Activated T-helper 17 cell treated with anti-CD3 and anti-CD28 coated beads, Interleukin-2, amount 50 U/mL, for 72 hours (primary cell): ENCODE measurements at regions not wholly inside any gene's neighbourhood (a gene's known extent, or its start where the extent isn't known, plus 50 kb on each side); places are given as distances from the start of the nearest gene placed in this dataset.

Source experiments
- ATAC-seq: fragments of 150-1000 bp; cut with Tn5 transposase; replicated peaks from 2 replicates; pipeline ENCODE4 v1.10.0; 2021; ENCODE audit warnings: mild to moderate bottlenecking, moderate library complexity
- H3K27ac Mint-ChIP-seq: one replicate; pipeline ENCODE4 v1.8.0; 2022; ENCODE audit warnings: mixed read lengths
- H3K27me3 Mint-ChIP-seq: one replicate; pipeline ENCODE4 v1.8.0; 2022; ENCODE audit warnings: mixed read lengths
- H3K36me3 Mint-ChIP-seq: one replicate; pipeline ENCODE4 v1.8.0; 2022; ENCODE audit warnings: low read depth, mild to moderate bottlenecking, mixed read lengths
- H3K4me1 Mint-ChIP-seq: one replicate; pipeline ENCODE4 v1.8.0; 2022; ENCODE audit warnings: mixed read lengths
- H3K4me3 Mint-ChIP-seq: one replicate; pipeline ENCODE4 v1.8.0; 2022; ENCODE audit warnings: mild to moderate bottlenecking, mixed read lengths
- H3K9me3 Mint-ChIP-seq: one replicate; pipeline ENCODE4 v1.8.0; 2022; ENCODE audit warnings: mixed read lengths

GRCh38 chr6:137434640-137435039, 59.6 kb downstream of the OLIG3 start:
- Mint-ChIP-seq H3K36me3 (no peaks in the 10 kb centered on the region), H3K4me3 (no peak overlapping the region), H3K4me1 (no peaks in the 10 kb centered on the region), H3K27ac (no peak overlapping the region), H3K9me3 (no peaks in the 10 kb centered on the region), H3K27me3 (peaks cover 7% of the 10 kb centered on the region)
- ATAC-seq: no peak

GRCh38 chr6:137432054-137432611, 62.1 kb downstream of the OLIG3 start:
- peaks cover 7% of the 10 kb centered on the region for H3K27me3 Mint-ChIP-seq
- no peaks in the 10 kb centered on the region for H3K4me1 Mint-ChIP-seq
- no peak overlapping the region for H3K4me3 Mint-ChIP-seq
- no peaks in the 10 kb centered on the region for H3K36me3 Mint-ChIP-seq
- H3K9me3 Mint-ChIP-seq: no peaks in the 10 kb centered on the region
- ATAC-seq: no peak
- no peak overlapping the region for H3K27ac Mint-ChIP-seq

- no peaks in the 10 kb centered on the region for H3K36me3 Mint-ChIP-seq
- no peaks in the 10 kb centered on the region for H3K4me1 Mint-ChIP-seq
- peaks cover 7% of the 10 kb centered on the region for H3K27me3 Mint-ChIP-seq
- H3K9me3 Mint-ChIP-seq: no peaks in the 10 kb centered on the region
- H3K27ac Mint-ChIP-seq: no peak overlapping the region
- H3K4me3 Mint-ChIP-seq: no peak overlapping the region
- no peak for ATAC-seq
Measured at GRCh38 chr6:137430954-137431353, 63.2 kb downstream of the OLIG3 start.

- H3K4me1 Mint-ChIP-seq: peaks cover 10% of the 10 kb centered on the region
Measured at GRCh38 chr6:137427656-137428290, 66.4 kb downstream of the OLIG3 start.

GRCh38 chr6:137426007-137426689, 68.0 kb downstream of the OLIG3 start:
- ATAC-seq: no peak
- Mint-ChIP-seq H3K9me3 (no peaks in the 10 kb centered on the region), H3K4me1 (peaks cover 10% of the 10 kb centered on the region), H3K27ac (no peak overlapping the region), H3K4me3 (no peak overlapping the region), H3K36me3 (no peaks in the 10 kb centered on the region), H3K27me3 (no peaks in the 10 kb centered on the region)

More at GRCh38 chr6:137427656-137428290, 66.4 kb downstream of the OLIG3 start:
- H3K27ac Mint-ChIP-seq: no peak overlapping the region
- H3K27me3 Mint-ChIP-seq: peaks cover 3% of the 10 kb centered on the region
- H3K36me3 Mint-ChIP-seq: no peaks in the 10 kb centered on the region
- ATAC-seq: no peak
- H3K9me3 Mint-ChIP-seq: no peaks in the 10 kb centered on the region
- H3K4me3 Mint-ChIP-seq: no peak overlapping the region

GRCh38 chr6:137424251-137424650, 69.9 kb downstream of the OLIG3 start:
- Mint-ChIP-seq H3K4me1 (peaks cover 10% of the 10 kb centered on the region), H3K27me3 (no peaks in the 10 kb centered on the region), H3K27ac (no peak overlapping the region), H3K36me3 (no peaks in the 10 kb centered on the region), H3K9me3 (no peaks in the 10 kb centered on the region), H3K4me3 (no peak overlapping the region)
- no peak for ATAC-seq

- no peaks in the 10 kb centered on the region for H3K9me3 Mint-ChIP-seq
- no peak overlapping the region for H3K4me3 Mint-ChIP-seq
- no peak for ATAC-seq
- H3K36me3 Mint-ChIP-seq: no peaks in the 10 kb centered on the region
- H3K27me3 Mint-ChIP-seq: no peaks in the 10 kb centered on the region
- no peak overlapping the region for H3K27ac Mint-ChIP-seq
- H3K4me1 Mint-ChIP-seq: peaks cover 10% of the 10 kb centered on the region
Measured at GRCh38 chr6:137423451-137424168, 70.6 kb downstream of the OLIG3 start.

GRCh38 chr6:137417396-137417795, 76.8 kb downstream of the OLIG3 start:
- Mint-ChIP-seq H3K27ac (no peak overlapping the region), H3K4me1 (peaks cover 4% of the 10 kb centered on the region), H3K9me3 (no peaks in the 10 kb centered on the region), H3K4me3 (no peak overlapping the region), H3K27me3 (no peaks in the 10 kb centered on the region), H3K36me3 (no peaks in the 10 kb centered on the region)
- ATAC-seq: no peak

- Mint-ChIP-seq H3K9me3 (no peaks in the 10 kb centered on the region), H3K4me3 (no peak overlapping the region), H3K27ac (no peak overlapping the region), H3K4me1 (peaks cover 4% of the 10 kb centered on the region), H3K27me3 (no peaks in the 10 kb centered on the region), H3K36me3 (no peaks in the 10 kb centered on the region)
- no peak for ATAC-seq
Measured at GRCh38 chr6:137416376-137417109, 77.7 kb downstream of the OLIG3 start.

- H3K27me3 Mint-ChIP-seq: no peaks in the 10 kb centered on the region
- no peak for ATAC-seq
- no peaks in the 10 kb centered on the region for H3K9me3 Mint-ChIP-seq
- no peaks in the 10 kb centered on the region for H3K36me3 Mint-ChIP-seq
- H3K4me3 Mint-ChIP-seq: peak overlapping the region; percentile 75
- peaks cover 4% of the 10 kb centered on the region for H3K4me1 Mint-ChIP-seq
- H3K27ac Mint-ChIP-seq: peak overlapping the region; percentile 68
Measured at GRCh38 chr6:137415834-137416190, 78.4 kb downstream of the OLIG3 start.

GRCh38 chr6:137415127-137415833, 78.9 kb downstream of the OLIG3 start:
- Mint-ChIP-seq H3K4me3 (peak overlapping the region; percentile 75), H3K27me3 (no peaks in the 10 kb centered on the region), H3K27ac (peak overlapping the region; percentile 68), H3K4me1 (peaks cover 4% of the 10 kb centered on the region), H3K36me3 (no peaks in the 10 kb centered on the region), H3K9me3 (no peaks in the 10 kb centered on the region)
- peak; percentile 98 for ATAC-seq

GRCh38 chr6:137414599-137414998, 79.6 kb downstream of the OLIG3 start:
- Mint-ChIP-seq H3K4me1 (peaks cover 4% of the 10 kb centered on the region), H3K36me3 (no peaks in the 10 kb centered on the region), H3K4me3 (peak overlapping the region; percentile 75), H3K9me3 (no peaks in the 10 kb centered on the region), H3K27ac (peak overlapping the region; percentile 68), H3K27me3 (no peaks in the 10 kb centered on the region)
- ATAC-seq: no peak

GRCh38 chr6:137413482-137413881, 80.7 kb downstream of the OLIG3 start:
- Mint-ChIP-seq H3K27ac (no peak overlapping the region), H3K27me3 (no peaks in the 10 kb centered on the region), H3K36me3 (no peaks in the 10 kb centered on the region), H3K4me1 (peaks cover 4% of the 10 kb centered on the region), H3K9me3 (peaks cover 3% of the 10 kb centered on the region), H3K4me3 (no peak overlapping the region)
- no peak for ATAC-seq

- Mint-ChIP-seq H3K27me3 (no peaks in the 10 kb centered on the region), H3K27ac (no peak overlapping the region), H3K4me1 (peaks cover 11% of the 10 kb centered on the region), H3K9me3 (peaks cover 8% of the 10 kb centered on the region), H3K4me3 (no peak overlapping the region), H3K36me3 (no peaks in the 10 kb centered on the region)
- ATAC-seq: no peak
Measured at GRCh38 chr6:137412562-137412961, 81.6 kb downstream of the OLIG3 start.
